ENCODE measurements at regions not wholly inside any gene's neighbourhood (a gene's known extent, or its start where the extent isn't known, plus 50 kb on each side); places are given as distances from the start of the nearest gene placed in this dataset.
"Not testable (repeated sequence)": the region's sequence is repeated elsewhere in the genome, so short reads cannot be mapped to it uniquely, and the experiment has no call there.

- H3K27me3 Mint-ChIP-seq: peaks cover 40% of the 10 kb centered on the region
- no peak overlapping the region for H3K4me3 Mint-ChIP-seq
- H3K9me3 Mint-ChIP-seq: peaks cover 9% of the 10 kb centered on the region
- no peak overlapping the region for H3K27ac Mint-ChIP-seq
- no peak for ATAC-seq (replicated peaks)
- H3K4me1 Mint-ChIP-seq: no peaks in the 10 kb centered on the region
- H3K36me3 Mint-ChIP-seq (ENCODE audit: low read depth): peaks cover 5% of the 10 kb centered on the region
Observed at GRCh38 chr5:138677782-138678181, 75.4 kb upstream of the CTNNA1 start.

GRCh38 chr5:138676556-138677193 is 76.5 kb upstream of the CTNNA1 start:
- no peak overlapping the region for H3K27ac Mint-ChIP-seq
- no peak overlapping the region for H3K4me3 Mint-ChIP-seq
- H3K27me3 Mint-ChIP-seq: peaks cover 38% of the 10 kb centered on the region
- no peaks in the 10 kb centered on the region for H3K4me1 Mint-ChIP-seq
- H3K9me3 Mint-ChIP-seq: peaks cover 9% of the 10 kb centered on the region
- ATAC-seq (replicated peaks): no peak
- H3K36me3 Mint-ChIP-seq (ENCODE audit: low read depth): peaks cover 5% of the 10 kb centered on the region

GRCh38 chr5:138676002-138676401 is 77.2 kb upstream of the CTNNA1 start:
- no peak overlapping the region for H3K4me3 Mint-ChIP-seq
- peaks cover 9% of the 10 kb centered on the region for H3K9me3 Mint-ChIP-seq
- H3K27ac Mint-ChIP-seq: no peak overlapping the region
- H3K27me3 Mint-ChIP-seq: peaks cover 36% of the 10 kb centered on the region
- no peaks in the 10 kb centered on the region for H3K4me1 Mint-ChIP-seq
- no peak for ATAC-seq (replicated peaks)
- peaks cover 5% of the 10 kb centered on the region for H3K36me3 Mint-ChIP-seq (ENCODE audit: low read depth)

GRCh38 chr5:138668451-138669380 is 84.5 kb upstream of the CTNNA1 start:
- Mint-ChIP-seq H3K4me3 (no peak overlapping the region), H3K4me1 (peaks cover 9% of the 10 kb centered on the region), H3K9me3 (peaks cover 4% of the 10 kb centered on the region), H3K36me3 (ENCODE audit: low read depth) (peaks cover 5% of the 10 kb centered on the region), H3K27ac (no peak overlapping the region), H3K27me3 (peaks cover 50% of the 10 kb centered on the region)
- ATAC-seq (replicated peaks): peak; percentile 73

GRCh38 chr5:138667782-138668331 is 85.4 kb upstream of the CTNNA1 start:
- Mint-ChIP-seq H3K4me1 (peaks cover 18% of the 10 kb centered on the region), H3K27me3 (peaks cover 50% of the 10 kb centered on the region)
- H3K4me3 Mint-ChIP-seq; ATAC-seq (replicated peaks); H3K9me3 Mint-ChIP-seq; H3K36me3 Mint-ChIP-seq (ENCODE audit: low read depth); H3K27ac Mint-ChIP-seq: not testable (repeated sequence)

- Mint-ChIP-seq H3K9me3 (no peaks in the 10 kb centered on the region), H3K4me3 (no peak overlapping the region), H3K4me1 (peaks cover 20% of the 10 kb centered on the region), H3K27me3 (peaks cover 58% of the 10 kb centered on the region), H3K27ac (no peak overlapping the region), H3K36me3 (ENCODE audit: low read depth) (no peaks in the 10 kb centered on the region)
- no peak for ATAC-seq (replicated peaks)
Observed at GRCh38 chr5:138666226-138666742, 86.9 kb upstream of the CTNNA1 start.

- Mint-ChIP-seq H3K4me1 (peaks cover 20% of the 10 kb centered on the region), H3K27me3 (peaks cover 64% of the 10 kb centered on the region), H3K4me3 (no peak overlapping the region), H3K36me3 (ENCODE audit: low read depth) (no peaks in the 10 kb centered on the region), H3K9me3 (no peaks in the 10 kb centered on the region), H3K27ac (no peak overlapping the region)
- ATAC-seq (replicated peaks): no peak
Observed at GRCh38 chr5:138665261-138665660, 88.0 kb upstream of the CTNNA1 start.

- Mint-ChIP-seq H3K36me3 (ENCODE audit: low read depth) (no peaks in the 10 kb centered on the region), H3K4me3 (no peak overlapping the region), H3K9me3 (no peaks in the 10 kb centered on the region), H3K27me3 (peaks cover 68% of the 10 kb centered on the region), H3K4me1 (peaks cover 20% of the 10 kb centered on the region), H3K27ac (no peak overlapping the region)
- ATAC-seq (replicated peaks): no peak
Observed at GRCh38 chr5:138664276-138664943, 88.8 kb upstream of the CTNNA1 start.

GRCh38 chr5:138663561-138663960 is 88.4 kb upstream of the HSPA9 start:
- H3K4me3 Mint-ChIP-seq: peak overlapping the region; percentile 33
- no peak overlapping the region for H3K27ac Mint-ChIP-seq
- no peaks in the 10 kb centered on the region for H3K9me3 Mint-ChIP-seq
- H3K4me1 Mint-ChIP-seq: peaks cover 12% of the 10 kb centered on the region
- no peaks in the 10 kb centered on the region for H3K36me3 Mint-ChIP-seq (ENCODE audit: low read depth)
- H3K27me3 Mint-ChIP-seq: peaks cover 65% of the 10 kb centered on the region
- ATAC-seq (replicated peaks): no peak

- H3K27me3 Mint-ChIP-seq: peaks cover 66% of the 10 kb centered on the region
- peak overlapping the region; percentile 37 for H3K27ac Mint-ChIP-seq
- ATAC-seq (replicated peaks): peak; percentile 55
- peaks cover 12% of the 10 kb centered on the region for H3K4me1 Mint-ChIP-seq
- no peaks in the 10 kb centered on the region for H3K36me3 Mint-ChIP-seq (ENCODE audit: low read depth)
- peak overlapping the region; percentile 33 for H3K4me3 Mint-ChIP-seq
- no peaks in the 10 kb centered on the region for H3K9me3 Mint-ChIP-seq
Observed at GRCh38 chr5:138663009-138663408, 87.8 kb upstream of the HSPA9 start.

- no peaks in the 10 kb centered on the region for H3K9me3 Mint-ChIP-seq
- H3K27me3 Mint-ChIP-seq: peaks cover 64% of the 10 kb centered on the region
- peaks cover 12% of the 10 kb centered on the region for H3K4me1 Mint-ChIP-seq
- H3K36me3 Mint-ChIP-seq (ENCODE audit: low read depth): no peaks in the 10 kb centered on the region
- ATAC-seq (replicated peaks): peak; percentile 52
- peak overlapping the region; percentile 37 for H3K27ac Mint-ChIP-seq
- peak overlapping the region; percentile 33 for H3K4me3 Mint-ChIP-seq
Observed at GRCh38 chr5:138662599-138662998, 87.4 kb upstream of the HSPA9 start.

GRCh38 chr5:138661991-138662434 is 86.8 kb upstream of the HSPA9 start:
- Mint-ChIP-seq H3K9me3 (no peaks in the 10 kb centered on the region), H3K27ac (no peak overlapping the region), H3K27me3 (peaks cover 69% of the 10 kb centered on the region), H3K4me3 (no peak overlapping the region), H3K4me1 (peaks cover 12% of the 10 kb centered on the region), H3K36me3 (ENCODE audit: low read depth) (no peaks in the 10 kb centered on the region)
- ATAC-seq (replicated peaks): no peak

- no peak for ATAC-seq (replicated peaks)
- Mint-ChIP-seq H3K27me3 (peaks cover 70% of the 10 kb centered on the region), H3K9me3 (no peaks in the 10 kb centered on the region), H3K4me1 (peaks cover 12% of the 10 kb centered on the region), H3K27ac (no peak overlapping the region), H3K36me3 (ENCODE audit: low read depth) (no peaks in the 10 kb centered on the region), H3K4me3 (no peak overlapping the region)
Observed at GRCh38 chr5:138661291-138661960, 86.2 kb upstream of the HSPA9 start.
